ELF-1 (cell line): ENCODE measurements at regions not wholly inside any gene's neighbourhood (a gene's known extent, or its start where the extent isn't known, plus 50 kb on each side); places are given as distances from the start of the nearest gene placed in this dataset.
"Not testable (repeated sequence)": the region's sequence is repeated elsewhere in the genome, so short reads cannot be mapped to it uniquely, and the experiment has no call there.

Experiments
- DNase-seq: peaks from one replicate; pipeline ENCODE4 v3.0.0-alpha.2; 2016; ENCODE audit warnings: low read depth, low spot score

- DNase-seq: no peak
Observed at GRCh38 chr16:14384745-14385144, 245.3 kb downstream of the PARN start.

GRCh38 chr16:14383844-14384243, 246.2 kb downstream of the PARN start:
- DNase-seq: not testable (repeated sequence)

GRCh38 chr16:14378689-14379467, 251.2 kb downstream of the PARN start:
- DNase-seq: no peak

DNA sequence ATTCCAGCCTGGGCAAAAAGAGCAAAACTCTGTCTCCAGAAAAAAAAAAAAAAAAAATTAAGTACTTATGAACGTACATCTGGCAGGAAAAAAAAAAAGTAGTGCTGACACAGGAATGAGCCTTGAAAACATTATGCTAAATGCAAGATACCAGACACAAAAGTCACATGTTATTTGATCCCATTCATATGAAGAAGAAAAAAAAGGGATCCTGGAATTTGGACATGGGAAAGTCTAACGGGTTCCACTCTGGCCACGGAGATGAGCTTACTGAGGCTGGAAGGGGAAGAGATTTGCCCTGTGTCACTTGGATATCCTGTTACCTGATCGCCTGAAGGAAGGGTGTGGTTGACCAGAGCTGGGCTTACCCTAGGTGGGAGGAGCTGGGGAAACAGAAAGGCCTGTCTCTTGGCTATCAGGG, 251.9 kb downstream of the PARN start:
- DNase-seq: peak; percentile 68

GRCh38 chr16:14377326-14377725, 252.7 kb downstream of the PARN start:
- DNase-seq: no peak

GRCh38 chr16:14375132-14375491, 254.9 kb downstream of the PARN start:
- DNase-seq: no peak

- DNase-seq: no peak
Observed at GRCh38 chr16:14374451-14375131, 255.5 kb downstream of the PARN start.

GRCh38 chr16:14373896-14374295, 256.2 kb downstream of the PARN start:
- DNase-seq: no peak

- no peak for DNase-seq
Observed at GRCh38 chr16:14373406-14373805, 256.7 kb downstream of the PARN start.

DNA sequence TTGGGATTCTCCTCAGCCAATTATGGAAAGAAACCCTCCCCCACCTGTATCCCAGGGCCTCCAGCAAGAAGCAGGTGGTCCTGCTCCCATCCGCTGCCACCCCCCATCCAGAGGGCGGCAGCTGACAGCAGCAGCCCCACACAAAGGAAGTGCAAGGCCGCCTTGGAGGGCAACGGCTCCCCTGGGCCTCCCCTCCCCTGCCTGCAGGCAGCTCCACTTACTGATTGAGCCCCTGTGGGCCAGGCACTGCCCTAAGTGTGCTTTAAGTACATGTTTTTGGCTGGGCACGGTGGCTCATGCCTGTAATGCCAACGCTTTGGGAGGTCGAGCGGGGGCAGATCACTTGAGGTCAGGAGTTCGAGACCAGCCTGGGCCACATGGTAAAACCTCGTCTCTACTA, 257.6 kb downstream of the PARN start:
- DNase-seq: no peak

GRCh38 chr16:14371778-14372431, 258.2 kb downstream of the PARN start:
- no peak for DNase-seq

- no peak for DNase-seq
Observed at GRCh38 chr16:14370736-14371234, 259.3 kb downstream of the PARN start.

GRCh38 chr16:14369734-14370598, 260.1 kb downstream of the PARN start:
- no peak for DNase-seq

DNA sequence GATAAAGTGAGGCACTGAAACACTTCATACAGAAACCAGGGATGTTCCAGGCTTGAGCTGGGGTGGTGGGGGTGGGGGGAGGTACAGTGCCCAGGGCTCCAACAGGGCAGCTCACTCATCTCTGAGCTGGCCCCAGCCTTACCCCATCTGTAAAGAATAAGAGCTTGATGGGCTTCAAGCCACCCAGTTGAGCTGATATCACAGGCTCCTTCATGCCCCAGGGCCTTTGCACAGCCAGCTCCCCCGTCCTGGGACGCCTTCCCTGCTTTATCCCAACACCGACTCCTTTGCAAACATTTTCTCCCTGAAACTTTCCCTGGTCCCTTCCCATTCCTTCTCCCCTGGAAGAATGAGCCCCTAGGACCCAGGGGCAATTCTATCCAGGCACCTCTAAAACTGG, 261.7 kb downstream of the PARN start:
- DNase-seq: no peak

- DNase-seq: no peak
Observed at GRCh38 chr16:14366974-14367707, 262.9 kb downstream of the PARN start.

DNA sequence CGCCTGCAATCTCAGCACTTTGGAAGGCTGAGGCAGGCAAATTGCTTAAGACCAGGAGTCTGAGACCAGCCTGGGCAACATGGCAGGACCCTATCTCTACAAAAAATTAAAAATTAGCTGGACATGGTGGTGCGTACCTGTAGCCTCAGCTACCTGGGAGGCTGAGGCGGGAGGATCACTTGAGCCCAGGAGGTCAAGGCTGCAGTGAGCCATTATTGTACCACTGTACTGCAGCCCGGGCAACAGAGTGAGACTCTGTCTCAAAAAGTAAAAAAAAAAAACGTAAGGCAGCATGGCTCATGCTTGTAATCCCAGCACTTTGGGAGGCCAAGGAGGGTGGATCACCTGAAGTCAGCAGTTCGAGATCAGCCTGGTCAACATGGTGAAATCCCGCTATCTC, 263.6 kb downstream of the PARN start:
- DNase-seq: no peak

DNA sequence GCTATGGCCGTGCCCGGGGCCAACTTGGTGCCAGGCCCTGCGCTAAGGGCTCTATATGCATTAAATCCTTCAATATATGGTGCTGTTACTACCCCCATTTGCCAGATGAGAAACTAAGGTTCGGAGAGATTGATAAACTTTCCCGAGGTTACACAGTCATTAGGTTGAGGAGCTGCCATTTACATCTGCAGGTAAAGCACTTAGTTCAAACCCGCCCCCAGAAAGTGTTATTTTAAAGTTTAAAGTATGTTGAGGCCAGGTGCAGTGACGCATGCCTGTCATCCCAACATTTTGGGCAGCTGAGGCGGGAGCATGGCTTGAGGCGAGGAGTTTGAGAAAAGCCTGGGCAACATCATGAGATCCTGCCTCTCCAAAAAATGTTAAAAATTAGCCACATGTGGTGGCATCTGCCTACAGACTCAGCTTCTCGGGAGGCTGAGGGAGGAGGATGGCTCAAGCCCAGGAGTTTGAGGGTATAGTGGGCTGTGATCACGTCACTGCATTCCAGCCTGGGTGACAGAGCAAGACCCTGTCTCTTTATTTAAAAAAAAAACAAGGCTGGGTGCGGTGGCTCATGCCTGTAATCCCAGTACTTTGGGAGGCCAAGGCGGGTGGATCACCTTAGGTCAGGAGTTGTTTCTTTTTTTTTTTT, 264.7 kb downstream of the PARN start:
- no peak for DNase-seq

DNA sequence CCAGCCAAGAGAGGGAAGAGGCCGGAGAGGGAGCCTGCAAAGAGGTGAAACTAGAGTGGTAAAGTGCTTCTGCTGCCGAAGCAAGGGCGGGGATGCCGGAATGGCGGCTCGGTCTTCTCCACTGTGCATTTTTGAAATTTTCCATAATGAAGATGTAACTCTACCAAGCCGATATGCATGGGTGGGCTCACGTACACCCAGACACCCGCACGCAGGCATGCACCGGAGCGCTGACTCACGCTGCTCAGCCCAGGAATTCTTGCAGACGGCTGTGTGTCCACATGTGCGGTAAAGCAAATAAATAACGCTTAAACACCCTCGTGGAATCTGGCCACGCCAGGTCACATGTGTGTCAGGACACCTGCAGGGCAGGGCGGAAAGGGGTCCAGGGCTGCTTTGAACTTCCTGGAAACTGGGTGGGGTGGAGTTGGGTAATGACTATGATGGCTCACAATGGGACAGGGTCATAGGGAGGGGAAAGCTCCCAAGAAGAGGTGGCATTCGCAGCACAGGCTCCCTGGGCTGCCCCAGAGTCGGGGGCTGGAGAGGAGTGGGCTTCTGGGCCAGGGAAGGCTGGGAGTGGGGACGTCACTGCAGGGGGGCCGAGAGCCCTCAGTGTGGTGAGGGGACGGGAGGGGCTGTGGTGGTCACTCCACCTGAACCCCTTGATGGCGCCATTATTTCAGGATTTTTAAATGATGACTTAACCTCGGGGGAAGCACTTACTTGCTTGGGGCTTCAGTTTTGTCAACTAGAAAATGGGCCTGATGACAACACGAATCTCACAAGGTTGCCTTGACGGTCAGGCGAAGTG, 265.5 kb downstream of the PARN start:
- DNase-seq: peak; percentile 19

GRCh38 chr16:14364112-14364385, 266.0 kb downstream of the PARN start:
- DNase-seq: no peak
